Stimulated activated naive B cell treated with anti-CD40 and anti-IgM and Interleukin-4, amounts not matched to agents 10 μg/mL and 1 μg/mL and 100 μg/mL, for 72 hours (primary cell): ENCODE measurements at regions not wholly inside any gene's neighbourhood (a gene's known extent, or its start where the extent isn't known, plus 50 kb on each side); places are given as distances from the start of the nearest gene placed in this dataset.
"Not testable (repeated sequence)": the region's sequence is repeated elsewhere in the genome, so short reads cannot be mapped to it uniquely, and the experiment has no call there.

ENCODE experiments used
- ATAC-seq, 2 donors: fragments of 150-1000 bp; cut with Tn5 transposase; replicated peaks; 2 replicates each; pipeline ENCODE4 v1.10.0; 2021; ENCODE audit warnings: moderate library complexity in 1 of 2
- DNase-seq: peaks from one replicate; pipeline ENCODE4 v3.0.0; 2021
- H3K27ac Mint-ChIP-seq: one replicate; pipeline ENCODE4 v1.8.0; 2022; ENCODE audit warnings: mild to moderate bottlenecking, mixed read lengths
- H3K27me3 Mint-ChIP-seq, 2 donors: one replicate each; pipeline ENCODE4 v1.8.0; 2022; ENCODE audit warnings: mixed read lengths in 2 of 2
- H3K36me3 Mint-ChIP-seq, 2 donors: one replicate each; pipeline ENCODE4 v1.8.0; 2022; ENCODE audit warnings: mixed read lengths in 2 of 2, mild to moderate bottlenecking in 1 of 2
- H3K4me1 Mint-ChIP-seq, 2 donors: one replicate each; pipeline ENCODE4 v1.8.0; 2022; ENCODE audit warnings: mixed read lengths in 2 of 2, mild to moderate bottlenecking in 1 of 2
- H3K4me3 Mint-ChIP-seq, 2 donors: one replicate each; pipeline ENCODE4 v1.8.0; 2022; ENCODE audit warnings: mild to moderate bottlenecking in 2 of 2, mixed read lengths in 2 of 2, moderate library complexity in 1 of 2
- H3K9me3 Mint-ChIP-seq, 2 donors: one replicate each; pipeline ENCODE4 v1.8.0; 2022; ENCODE audit warnings: mixed read lengths in 2 of 2, mild to moderate bottlenecking in 1 of 2

- H3K9me3 Mint-ChIP-seq = peaks cover 0 to 1% of the 10 kb centered on the region in 2 donors
- H3K4me3 Mint-ChIP-seq = no peak overlapping the region
- H3K36me3 Mint-ChIP-seq = no peaks in the 10 kb centered on the region
- no peak for DNase-seq
- no peaks in the 10 kb centered on the region for H3K27me3 Mint-ChIP-seq
- H3K4me1 Mint-ChIP-seq = no peaks in the 10 kb centered on the region
- no peak for ATAC-seq
- no peak overlapping the region for H3K27ac Mint-ChIP-seq
Observed at GRCh38 chr7:90061077-90061476, 93.2 kb upstream of the STEAP1 start.

DNA sequence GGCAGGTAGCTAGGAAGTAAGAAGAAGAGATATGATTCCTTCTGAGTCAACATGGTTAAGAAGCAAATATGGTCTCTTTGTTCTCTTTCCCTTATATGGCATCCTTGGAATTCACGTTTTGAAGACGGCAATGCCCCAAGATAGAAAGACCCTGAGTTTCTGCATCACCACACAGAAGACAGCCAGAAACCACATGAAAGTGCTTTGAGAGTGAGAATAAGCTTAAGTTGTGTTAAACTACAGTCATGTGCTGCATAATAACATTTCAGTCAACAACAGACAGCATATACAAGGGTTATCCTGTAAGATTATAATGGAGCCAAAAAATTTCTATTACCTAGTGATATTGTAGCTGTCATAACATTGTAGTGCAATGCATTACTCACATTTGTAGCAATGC, 89.9 kb upstream of the STEAP1 start:
- Mint-ChIP-seq H3K36me3 (no peaks in the 10 kb centered on the region), H3K27me3 (peaks cover 0 to 3% of the 10 kb centered on the region in 2 donors), H3K27ac (no peak overlapping the region), H3K9me3 (peaks cover 0 to 1% of the 10 kb centered on the region in 2 donors), H3K4me3 (no peak overlapping the region), H3K4me1 (no peaks in the 10 kb centered on the region)
- no peak for ATAC-seq
- DNase-seq = no peak

- no peak overlapping the region for H3K27ac Mint-ChIP-seq
- no peaks in the 10 kb centered on the region for H3K4me1 Mint-ChIP-seq
- ATAC-seq (no peak), DNase-seq (no peak)
- no peak overlapping the region for H3K4me3 Mint-ChIP-seq
- H3K9me3 Mint-ChIP-seq = peaks cover 0 to 1% of the 10 kb centered on the region in 2 donors
- peaks cover 0 to 3% of the 10 kb centered on the region in 2 donors for H3K27me3 Mint-ChIP-seq
- no peaks in the 10 kb centered on the region for H3K36me3 Mint-ChIP-seq
Observed at GRCh38 chr7:90067171-90067570, 87.1 kb upstream of the STEAP1 start.

- not testable (repeated sequence) for H3K9me3 Mint-ChIP-seq, H3K4me3 Mint-ChIP-seq, ATAC-seq, H3K36me3 Mint-ChIP-seq, H3K4me1 Mint-ChIP-seq, H3K27me3 Mint-ChIP-seq, H3K27ac Mint-ChIP-seq, DNase-seq
Observed at GRCh38 chr7:90070238-90070637, 84.0 kb upstream of the STEAP1 start.

DNA sequence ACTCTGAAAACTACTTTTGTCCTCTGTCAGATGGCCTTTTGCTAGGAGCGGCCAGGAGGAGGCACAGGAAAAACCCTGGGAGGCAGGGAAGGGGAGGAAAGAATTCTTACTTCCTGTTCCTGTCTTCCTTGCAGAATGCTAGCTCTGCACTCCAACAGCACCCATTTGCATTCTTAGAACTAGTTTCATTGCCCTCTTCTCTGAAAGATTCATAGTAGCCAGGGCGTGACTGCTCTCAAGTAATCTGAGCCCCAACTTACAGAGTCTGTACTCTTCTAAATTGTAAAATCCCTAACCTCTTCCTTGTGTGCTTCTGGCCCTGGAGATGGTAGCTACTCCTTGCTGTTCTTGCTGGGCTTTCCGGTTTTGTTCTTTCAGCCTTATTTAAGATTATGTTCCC, 75.3 kb upstream of the STEAP1 start:
- Mint-ChIP-seq H3K4me3 (no peak overlapping the region), H3K27ac (no peak overlapping the region), H3K27me3 (no peaks in the 10 kb centered on the region), H3K9me3 (peaks cover 0 to 3% of the 10 kb centered on the region in 2 donors), H3K36me3 (no peaks in the 10 kb centered on the region), H3K4me1 (no peaks in the 10 kb centered on the region)
- ATAC-seq (no peak), DNase-seq (no peak)

DNA sequence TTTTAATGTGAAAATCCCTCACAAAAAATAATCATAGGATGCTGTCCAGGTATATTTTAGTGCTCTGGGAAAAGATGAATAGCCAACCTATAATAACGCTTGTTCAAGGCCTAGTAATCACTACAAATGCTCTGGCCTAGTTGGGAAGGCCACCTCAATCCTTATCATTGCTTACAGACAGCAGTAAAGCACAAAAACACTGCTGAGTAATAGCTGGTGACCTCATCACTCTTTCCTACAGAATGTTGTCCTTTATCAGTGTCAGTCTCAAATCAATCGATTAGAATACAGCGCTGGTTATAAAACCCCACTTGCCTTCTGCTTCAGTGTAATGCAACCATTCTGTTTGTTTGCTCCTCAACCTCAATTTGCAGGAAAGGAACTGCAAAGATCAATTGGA, 72.6 kb upstream of the STEAP1 start:
- H3K9me3 Mint-ChIP-seq = peaks cover 0 to 1% of the 10 kb centered on the region in 2 donors
- no peak overlapping the region for H3K27ac Mint-ChIP-seq
- no peaks in the 10 kb centered on the region for H3K36me3 Mint-ChIP-seq
- no peak overlapping the region for H3K4me3 Mint-ChIP-seq
- H3K4me1 Mint-ChIP-seq = no peaks in the 10 kb centered on the region
- no peak for DNase-seq
- H3K27me3 Mint-ChIP-seq = no peaks in the 10 kb centered on the region
- no peak for ATAC-seq

DNA sequence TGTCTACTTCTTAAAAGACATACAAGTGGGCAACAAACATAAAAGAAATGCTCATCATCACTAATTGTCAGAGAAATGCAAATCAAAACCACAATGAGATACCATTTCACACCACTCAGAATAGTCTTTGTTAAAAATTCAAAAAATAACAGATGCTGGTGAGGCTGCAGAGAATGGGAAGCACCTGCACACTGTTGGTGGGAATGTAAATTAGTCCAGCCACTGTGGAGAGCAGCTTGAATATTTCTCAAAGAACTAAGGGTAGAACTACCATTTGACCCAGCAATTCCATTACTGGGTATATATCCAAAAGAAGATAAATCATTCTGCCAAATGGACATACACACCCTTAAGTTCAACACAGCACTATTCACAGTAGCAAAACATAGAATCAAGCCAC, 61.8 kb upstream of the STEAP1 start:
- Mint-ChIP-seq H3K27ac (no peak overlapping the region), H3K4me3 (no peak overlapping the region), H3K27me3 (peaks cover 5 to 6% of the 10 kb centered on the region in 2 donors), H3K36me3 (no peaks in the 10 kb centered on the region), H3K9me3 (peaks cover 5 to 6% of the 10 kb centered on the region in 2 donors), H3K4me1 (no peaks in the 10 kb centered on the region)
- DNase-seq (no peak), ATAC-seq (no peak)

GRCh38 chr7:90094030-90094429, 60.2 kb upstream of the STEAP1 start:
- peaks cover 5 to 6% of the 10 kb centered on the region in 2 donors for H3K9me3 Mint-ChIP-seq
- no peaks in the 10 kb centered on the region for H3K4me1 Mint-ChIP-seq
- no peak for DNase-seq
- H3K27me3 Mint-ChIP-seq = peaks cover 5 to 6% of the 10 kb centered on the region in 2 donors
- H3K36me3 Mint-ChIP-seq = no peaks in the 10 kb centered on the region
- no peak for ATAC-seq
- H3K4me3 Mint-ChIP-seq = no peak overlapping the region
- H3K27ac Mint-ChIP-seq = no peak overlapping the region
